SK-N-SH (cell line): ENCODE measurements at regions not wholly inside any gene's neighbourhood (a gene's known extent, or its start where the extent isn't known, plus 50 kb on each side); places are given as distances from the start of the nearest gene placed in this dataset.

Source experiments
- CTCF ChIA-PET: fragments of 300-600, 350-600 bp; formaldehyde crosslinking; extraction: SDS; loops from one replicate; lab custom pipeline; 2021; lab: Yijun Ruan, JAX
- POLR2A ChIA-PET: fragments of 350-600 bp; sonication (Branson Sonifier 250); formaldehyde crosslinking; extraction: SDS; loops from one replicate; lab custom pipeline; 2020; ENCODE audit warnings: antibody characterized with exemption, inconsistent platforms; lab: Yijun Ruan, JAX
- DNase-seq: peaks from one replicate; pipeline ENCODE4 v3.0.0; 2012
- H2AFZ ChIP-seq: fragments of 200-600 bp; sonication (generic); 2 replicates; pipeline ENCODE4 v1.8.1; 2016; ENCODE audit warnings: antibody characterized with exemption, mild to moderate bottlenecking, low read depth
- H3F3A ChIP-seq: fragments of 200-600 bp; sonication (generic); replicated peaks from 2 replicates; pipeline ENCODE3; 2016; ENCODE audit warnings: antibody characterized with exemption, mild to moderate bottlenecking; ENCODE audit not compliant: insufficient read depth
- H3K27ac ChIP-seq, 2 experiments: fragments of 200-500 bp in 1 of 2; fragments of 200-600 bp in 1 of 2; sonication (Bioruptor generic) in 1 of 2; sonication (generic), shearing (Covaris generic) in 1 of 2; 2 replicates each; pipeline versions ENCODE4 v1.5.1 to v1.6.1; 2014 to 2016; ENCODE audit warnings: low read depth in 2 of 2, inconsistent platforms in 1 of 2, low read length in 1 of 2, mild to moderate bottlenecking in 1 of 2, mixed read lengths in 1 of 2
- H3K27me3 ChIP-seq: fragments of 200-600 bp; sonication (generic), shearing (Covaris generic); 2 replicates; pipeline ENCODE4 v1.6.1; 2016; ENCODE audit warnings: mixed run types; ENCODE audit not compliant: insufficient read depth
- H3K36me3 ChIP-seq, 2 experiments: fragments of 200-500 bp in 1 of 2; fragments of 200-600 bp in 1 of 2; sonication (Bioruptor generic) in 1 of 2; sonication (generic) in 1 of 2; replicated peaks in 1 of 2; 2 replicates each; pipeline versions ENCODE3 to v1.5.1; 2014 to 2016; ENCODE audit warnings: low read length in 1 of 2, mild to moderate bottlenecking in 1 of 2; ENCODE audit not compliant: insufficient read depth in 2 of 2, control insufficient read depth in 1 of 2
- H3K4me1 ChIP-seq, 2 experiments: fragments of 200-500 bp in 1 of 2; fragments of 200-600 bp in 1 of 2; sonication (Bioruptor generic) in 1 of 2; sonication (generic), shearing (Covaris generic) in 1 of 2; 2 replicates each; pipeline versions ENCODE4 v1.5.1 to v1.6.1; 2014 to 2016; ENCODE audit warnings: low read depth in 1 of 2, low read length in 1 of 2, mixed run types in 1 of 2; ENCODE audit not compliant: insufficient read depth in 2 of 2, control insufficient read depth in 1 of 2
- H3K4me2 ChIP-seq: fragments of 200-600 bp; sonication (generic), shearing (Covaris generic); 2 replicates; pipeline ENCODE4 v1.6.1; 2017; ENCODE audit warnings: mixed run types
- H3K4me3 ChIP-seq, 2 experiments: fragments of 200-500 bp in 1 of 2; fragments of 200-600 bp in 1 of 2; sonication (Bioruptor generic) in 1 of 2; sonication (generic), shearing (Covaris generic) in 1 of 2; 2 replicates each; pipeline versions ENCODE4 v1.5.1 to v1.8.1; 2014 to 2016; ENCODE audit warnings: low read depth in 2 of 2, inconsistent platforms in 1 of 2, low read length in 1 of 2, mild to moderate bottlenecking in 1 of 2, mixed read lengths in 1 of 2, moderate library complexity in 1 of 2
- H3K79me2 ChIP-seq: fragments of 200-600 bp; sonication (generic); 2 replicates; pipeline ENCODE4 v1.8.1; 2017; ENCODE audit warnings: mild to moderate bottlenecking; ENCODE audit not compliant: insufficient read depth
- H3K9ac ChIP-seq: fragments of 200-600 bp; sonication (generic); 2 replicates; pipeline ENCODE4 v1.6.1; 2017; ENCODE audit warnings: mixed run types
- H3K9me2 ChIP-seq: fragments of 200-600 bp; sonication (generic); 2 replicates; pipeline ENCODE4 v1.6.1; 2017; ENCODE audit warnings: mixed run types
- H3K9me3 ChIP-seq: fragments of 200-600 bp; sonication (generic); 2 replicates; pipeline ENCODE4 v1.6.1; 2017; ENCODE audit warnings: mixed run types, mild to moderate bottlenecking, moderate library complexity
- H4K20me1 ChIP-seq: fragments of 200-600 bp; sonication (generic); 2 replicates; pipeline ENCODE4 v1.6.1; 2017; ENCODE audit warnings: mild to moderate bottlenecking, mixed run types; ENCODE audit not compliant: insufficient read depth
- EZH2phosphoT487 ChIP-seq: fragments of 200-600 bp; sonication (generic); IDR thresholded peaks from 2 replicates; pipeline ENCODE4 v1.6.1; 2017; ENCODE audit warnings: low read depth, mixed run types, mild to moderate bottlenecking, antibody characterized with exemption, moderate library complexity, borderline replicate concordance
- FOXJ3 ChIP-seq: sonication (generic); formaldehyde crosslinking; IDR thresholded peaks from 2 replicates; pipeline ENCODE4 v1.5.1; 2020; ENCODE audit warnings: mild to moderate bottlenecking, missing genetic modification reagents
- FOXM1 ChIP-seq: IDR thresholded peaks from 2 replicates; pipeline ENCODE4 v1.4.0; 2012; ENCODE audit warnings: low read depth, mild to moderate bottlenecking
- JUND ChIP-seq: IDR thresholded peaks from 2 replicates; pipeline ENCODE4 v1.4.0; 2012
- SIN3A ChIP-seq: IDR thresholded peaks from 2 replicates; pipeline ENCODE4 v1.6.1; 2012; ENCODE audit warnings: low read depth, mild to moderate bottlenecking, low read length, moderate library complexity, borderline replicate concordance
- TCF12 ChIP-seq: IDR thresholded peaks from 2 replicates; pipeline ENCODE4 v1.4.0; 2012
- TEAD4 ChIP-seq: IDR thresholded peaks from 2 replicates; pipeline ENCODE4 v1.4.0; 2012; ENCODE audit warnings: mild to moderate bottlenecking, borderline replicate concordance; ENCODE audit not compliant: insufficient read depth
- YY1 ChIP-seq: IDR thresholded peaks from 2 replicates; pipeline ENCODE4 v1.4.0; 2012; ENCODE audit warnings: low read depth, mild to moderate bottlenecking
- WGBS: methylation state at CpG from one replicate; pipeline ENCODE4 v1.1.6; 2017; ENCODE audit warnings: low lambda C conversion rate; 5-methylcytosine and 5-hydroxymethylcytosine counted together
- TF ChIP-seq, protein P1 (sequence below): fragments of 200-600 bp; sonication (generic); IDR thresholded peaks from 2 replicates; pipeline ENCODE4 v1.6.1; 2017; ENCODE audit warnings: antibody characterized with exemption, mild to moderate bottlenecking, moderate library complexity
- TF ChIP-seq, protein P2 (sequence below): fragments of 150-350 bp; IDR thresholded peaks from 2 replicates; pipeline ENCODE4 v1.6.1; 2017; ENCODE audit warnings: antibody characterized with exemption, low read length, low read depth, borderline replicate concordance

GRCh38 chr10:20596065-20596755 is 300.9 kb downstream of the NEBL start:
- DNase-seq: no peak
- Histone ChIP-seq H4K20me1 (no peaks in the 10 kb centered on the region), H3K9me3 (no peaks in the 10 kb centered on the region), H3F3A (no peaks in the 10 kb centered on the region), H3K4me3 (no peak overlapping the region), H3K4me2 (no peak overlapping the region; the same call in 1 of the 2 replicates), H2AFZ (no peak overlapping the region), H3K9me2 (no peaks in the 10 kb centered on the region), H3K36me3 (no peaks in the 10 kb centered on the region), H3K4me1 (peaks cover 0 to 2% of the 10 kb centered on the region in 2 experiments; a peak in 1 of 4 replicates), H3K27ac (peak overlapping the region; percentile 19 to 55; a peak in 3 of 4 replicates), H3K79me2 (no peaks in the 10 kb centered on the region), H3K27me3 (no peaks in the 10 kb centered on the region), H3K9ac (no peak overlapping the region)
- WGBS: 11% methylated on average over 1 of the region's 1 CpG
- TF ChIP-seq FOXJ3: no peak
- TF ChIP-seq, protein P1, sequence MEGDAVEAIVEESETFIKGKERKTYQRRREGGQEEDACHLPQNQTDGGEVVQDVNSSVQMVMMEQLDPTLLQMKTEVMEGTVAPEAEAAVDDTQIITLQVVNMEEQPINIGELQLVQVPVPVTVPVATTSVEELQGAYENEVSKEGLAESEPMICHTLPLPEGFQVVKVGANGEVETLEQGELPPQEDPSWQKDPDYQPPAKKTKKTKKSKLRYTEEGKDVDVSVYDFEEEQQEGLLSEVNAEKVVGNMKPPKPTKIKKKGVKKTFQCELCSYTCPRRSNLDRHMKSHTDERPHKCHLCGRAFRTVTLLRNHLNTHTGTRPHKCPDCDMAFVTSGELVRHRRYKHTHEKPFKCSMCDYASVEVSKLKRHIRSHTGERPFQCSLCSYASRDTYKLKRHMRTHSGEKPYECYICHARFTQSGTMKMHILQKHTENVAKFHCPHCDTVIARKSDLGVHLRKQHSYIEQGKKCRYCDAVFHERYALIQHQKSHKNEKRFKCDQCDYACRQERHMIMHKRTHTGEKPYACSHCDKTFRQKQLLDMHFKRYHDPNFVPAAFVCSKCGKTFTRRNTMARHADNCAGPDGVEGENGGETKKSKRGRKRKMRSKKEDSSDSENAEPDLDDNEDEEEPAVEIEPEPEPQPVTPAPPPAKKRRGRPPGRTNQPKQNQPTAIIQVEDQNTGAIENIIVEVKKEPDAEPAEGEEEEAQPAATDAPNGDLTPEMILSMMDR: no peak
- TF ChIP-seq TEAD4: no peak
- TF ChIP-seq SIN3A: no peak
- POLR2A ChIA-PET: no interaction called here
- CTCF ChIA-PET: interaction anchor here (0.9 kb wide), 1 partner anchor 16 kb away, joined by 3 read pairs; no protein-coding TSS in a partner anchor

DNA sequence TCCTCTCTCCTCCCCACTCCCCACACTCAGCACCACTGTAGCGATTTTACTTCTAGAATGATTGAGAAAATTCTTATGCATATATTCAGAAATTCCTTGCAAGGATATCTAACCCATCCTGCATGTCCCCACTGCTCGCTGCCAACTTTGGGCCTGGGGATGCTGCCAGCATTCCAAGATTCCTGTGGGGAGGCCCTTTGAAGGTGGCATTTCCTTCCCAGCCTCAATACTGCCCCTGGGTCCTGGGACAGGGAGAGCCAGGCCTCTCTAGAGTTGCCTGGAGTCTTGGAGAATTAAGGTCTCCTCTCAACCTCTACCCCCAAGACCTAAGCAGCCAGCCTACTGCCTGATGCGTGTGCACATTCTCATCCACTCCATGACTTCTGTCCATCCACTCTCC is 303.5 kb downstream of the NEBL start:
- H3K4me3 ChIP-seq: no peak overlapping the region
- POLR2A ChIA-PET: no interaction called here
- H3K4me1 ChIP-seq: peaks cover 0 to 2% of the 10 kb centered on the region in 2 experiments; a peak in 1 of 4 replicates
- no peaks in the 10 kb centered on the region for H3K9me2 ChIP-seq
- H4K20me1 ChIP-seq: no peaks in the 10 kb centered on the region
- WGBS: 33% methylated on average over 3 of the region's 3 CpGs
- H3F3A ChIP-seq: no peaks in the 10 kb centered on the region
- CTCF ChIA-PET: no interaction called here
- TF ChIP-seq JUND: no peak
- TF ChIP-seq, protein P2, sequence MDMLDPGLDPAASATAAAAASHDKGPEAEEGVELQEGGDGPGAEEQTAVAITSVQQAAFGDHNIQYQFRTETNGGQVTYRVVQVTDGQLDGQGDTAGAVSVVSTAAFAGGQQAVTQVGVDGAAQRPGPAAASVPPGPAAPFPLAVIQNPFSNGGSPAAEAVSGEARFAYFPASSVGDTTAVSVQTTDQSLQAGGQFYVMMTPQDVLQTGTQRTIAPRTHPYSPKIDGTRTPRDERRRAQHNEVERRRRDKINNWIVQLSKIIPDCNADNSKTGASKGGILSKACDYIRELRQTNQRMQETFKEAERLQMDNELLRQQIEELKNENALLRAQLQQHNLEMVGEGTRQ: no peak
- no peak for TF ChIP-seq EZH2phosphoT487
- TF ChIP-seq YY1: no peak
- no peak for TF ChIP-seq TCF12
- no peak for TF ChIP-seq FOXM1
- DNase-seq: no peak
- H3K27me3 ChIP-seq: no peaks in the 10 kb centered on the region
- no peak overlapping the region for H3K4me2 ChIP-seq
- H3K36me3 ChIP-seq: no peaks in the 10 kb centered on the region
- H3K27ac ChIP-seq: no peak overlapping the region
- H3K9me3 ChIP-seq: no peaks in the 10 kb centered on the region
- H3K79me2 ChIP-seq: no peaks in the 10 kb centered on the region
- no peak overlapping the region for H2AFZ ChIP-seq
- H3K9ac ChIP-seq: no peak overlapping the region
